Liver (tissue), 8 donors: ENCODE measurements at regions not wholly inside any gene's neighbourhood (a gene's known extent, or its start where the extent isn't known, plus 50 kb on each side); places are given as distances from the start of the nearest gene placed in this dataset.

Experiments
- DNase-seq: peaks from one replicate; pipeline ENCODE4 v3.0.0-alpha.2; 2017; ENCODE audit warnings: low spot score
- H3K27ac ChIP-seq, 2 donors: one replicate each; pipeline ENCODE4 v1.7.0; 2013; ENCODE audit warnings: inconsistent platforms in 2 of 2, low read length in 2 of 2, control low read depth in 1 of 2, low read depth in 1 of 2, mild to moderate bottlenecking in 1 of 2
- H3K27me3 ChIP-seq, 4 donors: one replicate each; pipeline versions ENCODE4 v1.6.1 to v1.7.0; 2013; ENCODE audit warnings: low read length in 3 of 4, inconsistent platforms in 1 of 4, mild to moderate bottlenecking in 1 of 4, moderate library complexity in 1 of 4; ENCODE audit not compliant: control insufficient read depth in 4 of 4, insufficient read depth in 4 of 4
- H3K36me3 ChIP-seq, 4 donors: one replicate each; pipeline versions ENCODE4 v1.6.1 to v1.7.0; 2013; ENCODE audit warnings: low read length in 3 of 4, mild to moderate bottlenecking in 3 of 4, low read depth in 1 of 4, moderate library complexity in 1 of 4; ENCODE audit not compliant: control insufficient read depth in 4 of 4, insufficient read depth in 3 of 4
- H3K4me1 ChIP-seq, 4 donors: one replicate each; pipeline versions ENCODE4 v1.6.1 to v1.7.0; 2013; ENCODE audit warnings: low read length in 3 of 4, mild to moderate bottlenecking in 3 of 4, moderate library complexity in 1 of 4; ENCODE audit not compliant: control insufficient read depth in 4 of 4, insufficient read depth in 4 of 4
- H3K4me3 ChIP-seq, 3 donors: one replicate each; pipeline versions ENCODE4 v1.6.1 to v1.7.0; 2013; ENCODE audit warnings: low read length in 3 of 3, control low read depth in 1 of 3, low read depth in 1 of 3, mild to moderate bottlenecking in 1 of 3
- H3K9ac ChIP-seq, 2 donors: one replicate each; pipeline ENCODE4 v1.7.0; 2013; ENCODE audit warnings: low read length in 2 of 2, mild to moderate bottlenecking in 2 of 2, moderate library complexity in 2 of 2, control low read depth in 1 of 2, low read depth in 1 of 2
- H3K9me3 ChIP-seq, 4 donors: one replicate each; pipeline versions ENCODE4 v1.6.1 to v1.7.0; 2013; ENCODE audit warnings: low read length in 3 of 4; ENCODE audit not compliant: control insufficient read depth in 4 of 4
- EGR1 ChIP-seq, 2 donors: IDR thresholded peaks; 2 replicates each; pipeline ENCODE4 v1.6.1; 2016 to 2018; ENCODE audit warnings: antibody characterized with exemption in 2 of 2, low read depth in 2 of 2
- FOXA1 ChIP-seq: IDR thresholded peaks from 2 replicates; pipeline ENCODE4 v1.6.1; 2016; ENCODE audit warnings: antibody characterized with exemption
- FOXA2 ChIP-seq: IDR thresholded peaks from 2 replicates; pipeline ENCODE4 v1.6.1; 2016; ENCODE audit warnings: antibody characterized with exemption
- GABPA ChIP-seq, 2 donors: IDR thresholded peaks in 1 of 2; conservative IDR thresholded peaks in 1 of 2; 2 replicates each; pipeline ENCODE4 v1.6.1; 2016; ENCODE audit warnings: antibody characterized with exemption in 2 of 2, mild to moderate bottlenecking in 1 of 2, moderate library complexity in 1 of 2
- HNF4A ChIP-seq, 2 donors: conservative IDR thresholded peaks; 2 replicates each; pipeline ENCODE4 v1.6.1; 2016; ENCODE audit warnings: antibody characterized with exemption in 2 of 2, mild to moderate bottlenecking in 2 of 2
- HNF4G ChIP-seq: IDR thresholded peaks from 2 replicates; pipeline ENCODE4 v1.6.1; 2016; ENCODE audit warnings: antibody characterized with exemption
- JUND ChIP-seq, 2 donors: IDR thresholded peaks; 2 replicates each; pipeline ENCODE4 v1.6.1; 2016; ENCODE audit warnings: antibody characterized with exemption in 2 of 2
- NR2F2 ChIP-seq: IDR thresholded peaks from 2 replicates; pipeline ENCODE4 v1.6.1; 2016; ENCODE audit warnings: antibody characterized with exemption
- RAD21 ChIP-seq, 2 donors: IDR thresholded peaks; 2 replicates each; pipeline ENCODE4 v1.6.1; 2016; ENCODE audit warnings: antibody characterized with exemption in 2 of 2, mild to moderate bottlenecking in 2 of 2
- RXRA ChIP-seq, 2 donors: IDR thresholded peaks; 2 replicates each; pipeline ENCODE4 v1.6.1; 2017 to 2018; ENCODE audit warnings: antibody characterized with exemption in 2 of 2, mild to moderate bottlenecking in 1 of 2
- SP1 ChIP-seq: IDR thresholded peaks from 2 replicates; pipeline ENCODE4 v1.6.1; 2018; ENCODE audit warnings: antibody characterized with exemption, mild to moderate bottlenecking
- TAF1 ChIP-seq: conservative IDR thresholded peaks from 2 replicates; pipeline ENCODE4 v1.6.1; 2016; ENCODE audit warnings: antibody characterized with exemption, mild to moderate bottlenecking
- YY1 ChIP-seq: IDR thresholded peaks from 2 replicates; pipeline ENCODE4 v1.6.1; 2016; ENCODE audit warnings: antibody characterized with exemption, mild to moderate bottlenecking
- WGBS: extraction: QIAGEN DNeasy Blood & Tissue Kit; methylation state at CpG from one replicate; pipeline ENCODE4 v1.1.7; 2013; 5-methylcytosine and 5-hydroxymethylcytosine counted together
- TF ChIP-seq, protein P1 (sequence below): fragments of 150-350 bp; IDR thresholded peaks from 2 replicates; pipeline ENCODE4 v1.5.1; 2017; ENCODE audit warnings: improper control_type of control experiment, low read depth, low read length; ENCODE audit not compliant: missing input control
- TF ChIP-seq, protein P2 (sequence below): IDR thresholded peaks from 2 replicates; pipeline ENCODE4 v1.6.1; 2016; ENCODE audit warnings: antibody characterized with exemption
- TF ChIP-seq, protein P3 (sequence below): IDR thresholded peaks from 2 replicates; pipeline ENCODE4 v1.6.1; 2016; ENCODE audit warnings: antibody characterized with exemption
- TF ChIP-seq, protein P4 (sequence below): IDR thresholded peaks from 2 replicates; pipeline ENCODE4 v1.6.1; 2016; ENCODE audit warnings: antibody characterized with exemption
- TF ChIP-seq, protein P5 (sequence below): IDR thresholded peaks from 2 replicates; pipeline ENCODE4 v1.6.1; 2016; ENCODE audit warnings: antibody characterized with exemption, mild to moderate bottlenecking
- donor health status: healthy.
- donor health status: healthy.
- donor health status: healthy.
- donor health status: healthy.
- donor health status: healthy.

DNA sequence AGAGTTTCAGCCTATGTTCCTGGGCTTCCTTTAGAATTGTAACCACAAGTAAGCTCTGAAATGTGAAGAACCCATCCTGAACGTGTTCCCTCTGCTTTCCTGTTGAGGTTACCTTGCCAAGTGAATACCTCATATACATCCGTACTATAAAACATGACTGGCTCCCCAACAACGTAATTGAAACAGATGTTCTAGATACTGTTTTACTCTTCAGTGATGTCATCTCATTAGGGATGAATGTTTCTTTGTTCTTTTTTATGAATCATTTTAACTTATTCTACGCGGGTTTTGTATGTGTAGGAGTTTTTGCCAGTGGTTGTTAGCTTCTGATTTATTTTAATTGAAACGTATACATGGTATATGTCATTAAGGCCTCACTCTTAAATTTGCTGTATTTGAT is 166.8 kb downstream of the SAMD5 start:
- 84% methylated on average over 6 of the region's 6 CpGs for WGBS
- H3K9ac ChIP-seq, result no peak overlapping the region
- H3K36me3 ChIP-seq, result no peaks in the 10 kb centered on the region
- no peak for TF ChIP-seq HNF4A (conservative IDR thresholded peaks at IDR 0.05)
- no peak for TF ChIP-seq RAD21 (IDR thresholded peaks at IDR 0.05)
- no peak for TF ChIP-seq GABPA (IDR thresholded peaks at IDR 0.05 in 1 of 2, conservative IDR thresholded peaks at IDR 0.05 in 1 of 2)
- TF ChIP-seq JUND (IDR thresholded peaks at IDR 0.05), result no peak
- no peak for TF ChIP-seq NR2F2
- TF ChIP-seq HNF4G, result no peak
- TF ChIP-seq FOXA1, result no peak
- no peaks in the 10 kb centered on the region for H3K4me1 ChIP-seq
- H3K27ac ChIP-seq, result no peak overlapping the region
- H3K4me3 ChIP-seq, result no peak overlapping the region
- no peaks in the 10 kb centered on the region for H3K9me3 ChIP-seq
- no peaks in the 10 kb centered on the region for H3K27me3 ChIP-seq
- DNase-seq, result no peak

DNA sequence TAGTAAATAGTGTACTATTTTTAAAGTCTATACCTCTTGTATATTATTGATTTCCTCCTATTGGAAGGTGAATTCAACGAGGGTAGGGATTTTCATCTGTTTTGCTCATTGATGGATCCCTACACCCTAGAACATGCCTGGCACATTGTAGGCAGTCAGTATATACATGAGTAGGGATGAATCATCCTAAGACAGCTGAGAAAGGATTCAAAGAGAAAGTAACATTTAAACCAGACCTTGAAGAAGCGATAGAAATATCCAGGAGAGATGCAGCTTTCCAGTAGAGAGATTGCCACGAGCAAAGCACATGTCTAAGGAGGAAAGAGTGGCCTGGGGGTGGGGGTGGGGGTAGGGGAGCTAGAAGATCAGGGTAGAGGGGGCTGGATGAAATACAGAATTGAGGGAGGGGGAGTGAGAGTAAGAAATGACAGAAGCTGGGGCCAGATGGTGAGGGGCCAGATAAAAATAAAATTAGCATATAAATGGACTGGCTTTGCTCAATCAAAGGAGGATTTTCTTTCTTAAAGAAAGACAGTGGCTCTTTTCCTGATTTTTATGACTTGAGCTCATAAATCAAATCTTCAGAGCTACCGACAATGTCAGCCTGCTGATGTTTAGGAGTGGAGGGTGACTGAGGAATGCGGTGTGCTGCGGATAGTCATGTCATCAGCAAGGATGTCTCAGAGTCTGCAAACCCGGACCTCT is 168.2 kb downstream of the SAMD5 start:
- no peaks in the 10 kb centered on the region for H3K36me3 ChIP-seq
- no peak overlapping the region for H3K4me3 ChIP-seq
- H3K27me3 ChIP-seq, result no peaks in the 10 kb centered on the region
- no peak overlapping the region for H3K9ac ChIP-seq
- no peaks in the 10 kb centered on the region for H3K4me1 ChIP-seq
- TF ChIP-seq, protein P1, sequence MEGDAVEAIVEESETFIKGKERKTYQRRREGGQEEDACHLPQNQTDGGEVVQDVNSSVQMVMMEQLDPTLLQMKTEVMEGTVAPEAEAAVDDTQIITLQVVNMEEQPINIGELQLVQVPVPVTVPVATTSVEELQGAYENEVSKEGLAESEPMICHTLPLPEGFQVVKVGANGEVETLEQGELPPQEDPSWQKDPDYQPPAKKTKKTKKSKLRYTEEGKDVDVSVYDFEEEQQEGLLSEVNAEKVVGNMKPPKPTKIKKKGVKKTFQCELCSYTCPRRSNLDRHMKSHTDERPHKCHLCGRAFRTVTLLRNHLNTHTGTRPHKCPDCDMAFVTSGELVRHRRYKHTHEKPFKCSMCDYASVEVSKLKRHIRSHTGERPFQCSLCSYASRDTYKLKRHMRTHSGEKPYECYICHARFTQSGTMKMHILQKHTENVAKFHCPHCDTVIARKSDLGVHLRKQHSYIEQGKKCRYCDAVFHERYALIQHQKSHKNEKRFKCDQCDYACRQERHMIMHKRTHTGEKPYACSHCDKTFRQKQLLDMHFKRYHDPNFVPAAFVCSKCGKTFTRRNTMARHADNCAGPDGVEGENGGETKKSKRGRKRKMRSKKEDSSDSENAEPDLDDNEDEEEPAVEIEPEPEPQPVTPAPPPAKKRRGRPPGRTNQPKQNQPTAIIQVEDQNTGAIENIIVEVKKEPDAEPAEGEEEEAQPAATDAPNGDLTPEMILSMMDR, result no peak
- TF ChIP-seq, protein P2, sequence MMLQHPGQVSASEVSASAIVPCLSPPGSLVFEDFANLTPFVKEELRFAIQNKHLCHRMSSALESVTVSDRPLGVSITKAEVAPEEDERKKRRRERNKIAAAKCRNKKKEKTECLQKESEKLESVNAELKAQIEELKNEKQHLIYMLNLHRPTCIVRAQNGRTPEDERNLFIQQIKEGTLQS, result no peak
- TF ChIP-seq, protein P3, sequence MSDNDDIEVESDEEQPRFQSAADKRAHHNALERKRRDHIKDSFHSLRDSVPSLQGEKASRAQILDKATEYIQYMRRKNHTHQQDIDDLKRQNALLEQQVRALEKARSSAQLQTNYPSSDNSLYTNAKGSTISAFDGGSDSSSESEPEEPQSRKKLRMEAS, result no peak
- TF ChIP-seq TAF1 (no peak), SP1 (no peak), HNF4G (no peak), NR2F2 (no peak), GABPA (IDR thresholded peaks at IDR 0.05 in 1 of 2, conservative IDR thresholded peaks at IDR 0.05 in 1 of 2) (no peak), JUND (IDR thresholded peaks at IDR 0.05) (no peak), EGR1 (IDR thresholded peaks at IDR 0.05; ENCODE audit: low read depth in 2 of 2) (no peak), RXRA (IDR thresholded peaks at IDR 0.05) (no peak), HNF4A (conservative IDR thresholded peaks at IDR 0.05) (no peak), RAD21 (IDR thresholded peaks at IDR 0.05) (no peak), FOXA2 (no peak), YY1 (no peak), FOXA1 (no peak)
- TF ChIP-seq, protein P4, sequence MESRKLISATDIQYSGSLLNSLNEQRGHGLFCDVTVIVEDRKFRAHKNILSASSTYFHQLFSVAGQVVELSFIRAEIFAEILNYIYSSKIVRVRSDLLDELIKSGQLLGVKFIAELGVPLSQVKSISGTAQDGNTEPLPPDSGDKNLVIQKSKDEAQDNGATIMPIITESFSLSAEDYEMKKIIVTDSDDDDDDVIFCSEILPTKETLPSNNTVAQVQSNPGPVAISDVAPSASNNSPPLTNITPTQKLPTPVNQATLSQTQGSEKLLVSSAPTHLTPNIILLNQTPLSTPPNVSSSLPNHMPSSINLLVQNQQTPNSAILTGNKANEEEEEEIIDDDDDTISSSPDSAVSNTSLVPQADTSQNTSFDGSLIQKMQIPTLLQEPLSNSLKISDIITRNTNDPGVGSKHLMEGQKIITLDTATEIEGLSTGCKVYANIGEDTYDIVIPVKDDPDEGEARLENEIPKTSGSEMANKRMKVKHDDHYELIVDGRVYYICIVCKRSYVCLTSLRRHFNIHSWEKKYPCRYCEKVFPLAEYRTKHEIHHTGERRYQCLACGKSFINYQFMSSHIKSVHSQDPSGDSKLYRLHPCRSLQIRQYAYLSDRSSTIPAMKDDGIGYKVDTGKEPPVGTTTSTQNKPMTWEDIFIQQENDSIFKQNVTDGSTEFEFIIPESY, result no peak
- TF ChIP-seq, protein P5, sequence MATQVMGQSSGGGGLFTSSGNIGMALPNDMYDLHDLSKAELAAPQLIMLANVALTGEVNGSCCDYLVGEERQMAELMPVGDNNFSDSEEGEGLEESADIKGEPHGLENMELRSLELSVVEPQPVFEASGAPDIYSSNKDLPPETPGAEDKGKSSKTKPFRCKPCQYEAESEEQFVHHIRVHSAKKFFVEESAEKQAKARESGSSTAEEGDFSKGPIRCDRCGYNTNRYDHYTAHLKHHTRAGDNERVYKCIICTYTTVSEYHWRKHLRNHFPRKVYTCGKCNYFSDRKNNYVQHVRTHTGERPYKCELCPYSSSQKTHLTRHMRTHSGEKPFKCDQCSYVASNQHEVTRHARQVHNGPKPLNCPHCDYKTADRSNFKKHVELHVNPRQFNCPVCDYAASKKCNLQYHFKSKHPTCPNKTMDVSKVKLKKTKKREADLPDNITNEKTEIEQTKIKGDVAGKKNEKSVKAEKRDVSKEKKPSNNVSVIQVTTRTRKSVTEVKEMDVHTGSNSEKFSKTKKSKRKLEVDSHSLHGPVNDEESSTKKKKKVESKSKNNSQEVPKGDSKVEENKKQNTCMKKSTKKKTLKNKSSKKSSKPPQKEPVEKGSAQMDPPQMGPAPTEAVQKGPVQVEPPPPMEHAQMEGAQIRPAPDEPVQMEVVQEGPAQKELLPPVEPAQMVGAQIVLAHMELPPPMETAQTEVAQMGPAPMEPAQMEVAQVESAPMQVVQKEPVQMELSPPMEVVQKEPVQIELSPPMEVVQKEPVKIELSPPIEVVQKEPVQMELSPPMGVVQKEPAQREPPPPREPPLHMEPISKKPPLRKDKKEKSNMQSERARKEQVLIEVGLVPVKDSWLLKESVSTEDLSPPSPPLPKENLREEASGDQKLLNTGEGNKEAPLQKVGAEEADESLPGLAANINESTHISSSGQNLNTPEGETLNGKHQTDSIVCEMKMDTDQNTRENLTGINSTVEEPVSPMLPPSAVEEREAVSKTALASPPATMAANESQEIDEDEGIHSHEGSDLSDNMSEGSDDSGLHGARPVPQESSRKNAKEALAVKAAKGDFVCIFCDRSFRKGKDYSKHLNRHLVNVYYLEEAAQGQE, result no peak
- H3K27ac ChIP-seq, result no peak overlapping the region
- DNase-seq, result no peak
- no peaks in the 10 kb centered on the region for H3K9me3 ChIP-seq
- WGBS, result 72% methylated on average over 7 of the region's 7 CpGs
